ENCODE measurements at regions not wholly inside any gene's neighbourhood (a gene's known extent, or its start where the extent isn't known, plus 50 kb on each side); places are given as distances from the start of the nearest gene placed in this dataset.
A peak's percentile ranks its signal among the peaks of the same experiment; 100 is the strongest.

DNA sequence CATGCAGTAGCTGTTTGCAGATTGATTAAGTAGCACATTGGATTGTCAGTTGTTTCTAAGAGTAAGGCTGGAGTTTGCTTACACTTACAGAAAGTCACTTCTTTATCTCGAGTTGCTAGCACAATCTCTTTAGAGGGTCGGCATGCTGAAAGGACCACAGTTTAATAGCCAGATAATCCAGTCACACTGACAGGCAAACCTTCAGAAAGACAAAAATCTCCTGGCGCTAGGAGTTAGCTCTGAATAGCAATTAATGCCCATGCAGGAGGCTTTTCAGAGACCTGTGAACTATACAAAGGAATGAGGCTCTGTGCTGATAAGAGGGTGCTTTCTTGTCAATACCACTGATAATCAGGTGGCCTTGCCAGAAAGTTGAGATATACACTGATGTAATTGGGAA is 1043.0 kb downstream of the AACS start:
- H3K27me3 ChIP-seq (replicated peaks) = no peaks in the 10 kb centered on the region
- H3K27ac ChIP-seq = no peak overlapping the region
- no peaks in the 10 kb centered on the region for H3K36me3 ChIP-seq (replicated peaks)
- no peak for TF ChIP-seq CTCF (IDR thresholded peaks at IDR 0.05; ENCODE audit: low read depth, low read length, missing control alignments)
- DNase-seq = no peak
- no peak overlapping the region for H3K4me3 ChIP-seq (ENCODE audit: low read depth, low read length)
- in situ Hi-C loops (cut with HindIII; ENCODE audit: low pct_ligation_motif_present, low sequenced_read_pairs) = no loop called here

GRCh38 chr12:126112141-126112540 is 1046.9 kb downstream of the AACS start:
- in situ Hi-C loops (cut with HindIII; ENCODE audit: low pct_ligation_motif_present, low sequenced_read_pairs) = no loop called here
- no peak overlapping the region for H3K4me3 ChIP-seq (ENCODE audit: low read depth, low read length)
- no peak for TF ChIP-seq CTCF (IDR thresholded peaks at IDR 0.05; ENCODE audit: low read depth, low read length, missing control alignments)
- no peaks in the 10 kb centered on the region for H3K36me3 ChIP-seq (replicated peaks)
- no peak for DNase-seq
- H3K27ac ChIP-seq = no peak overlapping the region
- H3K27me3 ChIP-seq (replicated peaks) = no peaks in the 10 kb centered on the region

DNA sequence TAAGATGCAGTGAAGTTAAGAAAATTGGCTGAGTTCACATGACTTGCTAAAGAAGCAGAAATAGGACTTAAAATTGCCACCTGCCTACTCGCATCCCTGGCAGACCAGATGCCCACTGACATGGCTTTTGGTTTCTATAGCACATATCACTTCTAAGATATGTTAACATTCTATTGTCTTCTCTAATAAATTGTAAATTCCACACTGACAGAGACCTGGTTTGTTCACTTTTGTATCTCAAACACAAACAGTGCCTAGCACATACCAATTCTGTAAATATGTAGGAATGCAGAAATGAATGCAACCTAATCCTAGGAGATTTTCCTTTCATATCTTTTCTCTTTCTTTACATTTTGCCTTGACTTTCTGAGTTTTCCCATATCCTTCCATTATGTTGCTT is 1047.6 kb downstream of the AACS start:
- DNase-seq = no peak
- Histone ChIP-seq H3K27ac (no peak overlapping the region), H3K27me3 (replicated peaks) (no peaks in the 10 kb centered on the region), H3K36me3 (replicated peaks) (no peaks in the 10 kb centered on the region), H3K4me3 (ENCODE audit: low read depth, low read length) (no peak overlapping the region)
- no peak for TF ChIP-seq CTCF (IDR thresholded peaks at IDR 0.05; ENCODE audit: low read depth, low read length, missing control alignments)
- in situ Hi-C loops (cut with HindIII; ENCODE audit: low pct_ligation_motif_present, low sequenced_read_pairs) = no loop called here

GRCh38 chr12:126114441-126114840 is 1049.2 kb downstream of the AACS start:
- H3K27ac ChIP-seq = no peak overlapping the region
- no peak for DNase-seq
- no peak overlapping the region for H3K4me3 ChIP-seq (ENCODE audit: low read depth, low read length)
- no peaks in the 10 kb centered on the region for H3K27me3 ChIP-seq (replicated peaks)
- in situ Hi-C loops (cut with HindIII; ENCODE audit: low pct_ligation_motif_present, low sequenced_read_pairs) = no loop called here
- TF ChIP-seq CTCF (IDR thresholded peaks at IDR 0.05; ENCODE audit: low read depth, low read length, missing control alignments) = no peak
- no peaks in the 10 kb centered on the region for H3K36me3 ChIP-seq (replicated peaks)

- TF ChIP-seq CTCF (IDR thresholded peaks at IDR 0.05; ENCODE audit: low read depth, low read length, missing control alignments) = no peak
- Histone ChIP-seq H3K4me3 (ENCODE audit: low read depth, low read length) (no peak overlapping the region), H3K27me3 (replicated peaks) (no peaks in the 10 kb centered on the region), H3K36me3 (replicated peaks) (no peaks in the 10 kb centered on the region), H3K27ac (no peak overlapping the region)
- in situ Hi-C loops (cut with HindIII; ENCODE audit: low pct_ligation_motif_present, low sequenced_read_pairs) = no loop called here
- DNase-seq = no peak
Measured at GRCh38 chr12:126117502-126117901, 1052.3 kb downstream of the AACS start.

DNA sequence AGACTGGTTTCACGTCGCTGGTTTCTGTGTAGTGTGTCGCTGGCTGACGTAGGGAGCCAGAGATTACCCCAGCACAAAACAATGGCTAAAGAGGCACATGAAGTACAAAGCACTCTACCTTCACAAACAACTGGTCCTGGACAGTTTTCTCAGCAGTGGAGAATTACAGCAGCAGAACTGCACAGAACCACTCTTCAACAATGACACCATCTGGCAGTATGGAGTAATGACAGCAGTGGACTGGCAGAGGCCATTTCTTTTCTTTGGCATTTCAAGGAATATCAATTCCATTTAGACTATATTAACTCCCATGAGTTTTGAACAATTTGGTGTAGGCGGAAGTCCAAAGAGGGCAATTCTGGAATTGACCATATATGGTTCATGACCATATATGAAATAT is 1074.1 kb downstream of the AACS start:
- in situ Hi-C loops (cut with HindIII; ENCODE audit: low pct_ligation_motif_present, low sequenced_read_pairs) = no loop called here
- Histone ChIP-seq H3K27me3 (replicated peaks) (no peaks in the 10 kb centered on the region), H3K27ac (no peak overlapping the region), H3K36me3 (replicated peaks) (no peaks in the 10 kb centered on the region), H3K4me3 (ENCODE audit: low read depth, low read length) (no peak overlapping the region)
- no peak for DNase-seq
- peak; percentile 20 for TF ChIP-seq CTCF (IDR thresholded peaks at IDR 0.05; ENCODE audit: low read depth, low read length, missing control alignments)
